GM18861 (cell line): ENCODE measurements at regions not wholly inside any gene's neighbourhood (a gene's known extent, or its start where the extent isn't known, plus 50 kb on each side); places are given as distances from the start of the nearest gene placed in this dataset.

Source experiments
- ATAC-seq: cut with Tn5 transposase; IDR thresholded peaks from one replicate; pipeline ENCODE4 v1.9.1; 2021; ENCODE audit not compliant: unreplicated experiment

DNA sequence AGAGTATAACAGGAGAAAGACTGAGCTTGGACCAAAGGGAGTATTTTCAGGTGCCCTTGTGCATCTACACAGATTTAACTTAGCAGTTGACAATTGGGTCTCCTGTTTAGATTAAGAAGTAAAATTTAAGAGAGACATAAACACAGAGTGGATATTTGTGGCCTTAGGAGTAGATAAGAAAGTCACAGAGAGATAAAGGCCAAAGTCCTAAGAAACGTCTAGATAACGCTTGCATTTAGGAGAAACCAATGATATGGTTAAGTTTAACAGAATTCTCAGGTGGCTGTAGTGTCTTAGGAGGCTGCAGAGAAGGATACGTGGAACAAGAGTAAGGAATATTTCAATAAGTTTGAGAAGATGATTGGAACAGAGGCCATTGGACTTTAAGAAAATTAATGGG, 155.0 kb upstream of the DAB2 start:
- no peak for ATAC-seq

DNA sequence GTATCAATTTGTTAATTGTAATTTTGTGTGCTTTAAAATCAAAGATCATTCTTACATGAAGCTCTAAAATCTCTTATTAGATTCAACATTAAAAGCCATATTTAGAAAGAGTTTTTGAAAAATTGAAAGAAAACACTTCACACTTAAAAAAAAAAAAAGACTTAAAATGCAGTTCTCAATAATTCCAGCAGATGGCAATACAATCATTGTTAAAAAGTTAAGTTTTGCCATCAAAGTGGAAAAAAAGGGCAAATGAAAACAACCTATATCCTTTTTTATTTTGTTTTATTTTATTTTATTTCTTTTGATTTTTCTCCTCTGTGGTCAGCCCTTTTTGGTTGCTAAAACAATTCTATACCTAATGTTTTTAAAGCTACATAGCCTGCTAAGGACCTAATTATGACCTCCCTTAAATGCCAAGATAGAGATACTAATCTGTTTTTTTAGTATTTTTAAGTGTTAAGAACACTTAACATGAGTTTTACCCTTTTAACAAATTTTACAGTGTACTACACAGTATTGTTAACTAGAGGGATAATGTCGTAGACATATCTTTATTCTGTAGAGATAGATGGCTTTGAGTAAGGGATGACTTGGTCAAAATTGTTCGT, 154.2 kb upstream of the DAB2 start:
- no peak for ATAC-seq

DNA sequence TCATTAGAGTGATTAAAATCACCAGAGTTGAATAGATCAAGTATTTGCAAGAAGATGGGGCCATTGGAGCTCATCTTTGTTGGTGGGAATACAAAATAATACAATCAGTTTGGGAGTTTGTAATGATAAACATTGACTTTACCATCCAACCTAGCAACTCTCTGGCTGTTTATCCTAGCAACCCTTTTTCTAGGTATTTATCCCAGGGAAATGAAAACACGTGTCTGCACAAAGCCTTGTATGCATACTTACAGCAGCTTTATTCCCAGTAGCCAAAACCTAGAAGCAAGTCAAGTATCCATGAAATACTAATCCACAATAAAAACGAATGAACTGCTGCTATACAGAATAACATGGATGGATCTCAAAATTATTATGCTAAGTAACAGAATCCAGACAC, 152.7 kb upstream of the DAB2 start:
- ATAC-seq, result no peak

DNA sequence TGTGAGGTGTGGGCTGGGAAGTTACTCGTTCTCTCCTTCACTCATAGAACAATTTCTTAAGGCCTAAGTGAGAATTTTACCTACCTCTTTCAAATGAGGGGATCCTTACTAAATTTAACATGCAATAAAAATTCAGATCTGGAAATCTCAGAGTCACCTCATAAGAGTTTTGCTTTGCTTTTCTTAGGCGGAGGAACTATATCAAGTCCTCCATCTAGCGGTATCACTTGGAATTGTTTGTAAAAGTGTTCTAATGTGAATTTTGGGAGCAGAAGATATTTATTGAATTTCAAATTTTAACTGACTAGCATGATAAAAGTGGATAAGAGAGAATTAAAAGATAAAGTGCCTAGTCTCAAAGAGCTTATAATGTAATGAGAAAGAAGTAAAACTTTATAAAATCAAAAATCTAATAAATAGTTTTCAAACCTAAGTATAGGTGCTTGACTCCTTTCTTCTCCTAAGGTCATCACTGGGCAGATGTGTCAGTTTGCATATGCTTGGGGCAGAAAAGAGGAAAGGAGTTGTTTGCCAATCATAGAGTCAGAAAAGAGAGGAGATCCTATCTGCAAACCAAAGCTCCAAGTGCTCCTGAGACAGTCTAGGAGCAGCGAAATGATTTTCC, 145.7 kb upstream of the DAB2 start:
- peak; percentile 57 for ATAC-seq

DNA sequence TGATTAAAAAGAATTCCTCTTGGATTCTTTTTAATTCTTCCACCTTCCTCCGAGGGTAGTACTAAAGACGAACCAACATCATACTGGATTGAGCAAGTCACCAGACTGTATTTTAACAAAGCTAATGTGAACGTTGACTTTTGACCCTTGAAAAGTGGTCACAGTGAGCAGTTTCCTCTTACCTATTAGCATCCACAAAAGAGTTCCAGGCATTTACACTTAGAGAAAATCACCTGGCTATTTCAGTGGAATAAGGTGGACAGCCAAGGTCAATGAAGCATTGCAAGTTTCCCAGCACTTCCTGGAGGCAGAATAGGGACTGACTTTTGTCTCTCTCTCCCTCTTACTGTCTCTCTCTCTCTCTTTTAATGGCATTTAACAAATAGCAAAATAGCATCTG, 145.1 kb upstream of the DAB2 start:
- ATAC-seq, result no peak

DNA sequence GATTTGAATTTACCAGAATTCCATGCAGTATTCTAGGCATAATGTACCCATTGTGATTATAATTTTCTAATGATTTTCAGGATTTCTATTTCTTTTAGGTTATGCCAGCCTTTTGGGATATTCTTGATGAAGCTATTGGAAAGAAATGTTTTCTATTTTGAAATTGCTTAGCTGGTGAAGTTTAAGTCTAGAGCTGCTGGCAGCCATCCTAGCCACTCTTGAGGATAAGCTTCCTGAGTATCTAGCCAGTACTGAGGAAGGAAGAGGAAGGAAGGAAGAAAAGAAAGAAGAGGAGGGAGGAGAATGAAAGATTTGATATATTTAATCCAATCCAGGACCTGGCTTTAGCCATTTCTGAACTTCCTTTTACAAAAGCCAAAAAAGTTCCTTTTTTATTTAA, 142.1 kb upstream of the DAB2 start:
- ATAC-seq, result no peak

DNA sequence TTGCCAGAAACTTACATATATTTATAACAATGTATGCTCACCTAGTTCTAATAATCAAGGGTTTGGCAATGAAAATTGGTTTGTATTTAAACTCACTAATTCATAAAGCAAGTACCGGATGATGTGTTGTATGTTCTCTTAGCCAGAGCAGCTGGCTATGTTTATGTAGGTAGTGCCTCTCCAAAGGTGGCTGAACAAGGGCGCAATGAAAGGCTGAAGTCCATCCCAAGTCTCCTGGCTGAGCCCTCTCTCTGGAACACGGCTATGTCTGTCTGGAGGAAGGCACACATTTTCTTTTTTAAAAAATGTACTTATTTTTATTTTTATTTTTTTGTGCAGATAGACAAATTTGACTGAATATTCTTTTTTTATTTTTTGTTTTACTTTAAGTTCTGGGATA, 141.2 kb upstream of the DAB2 start:
- no peak for ATAC-seq

DNA sequence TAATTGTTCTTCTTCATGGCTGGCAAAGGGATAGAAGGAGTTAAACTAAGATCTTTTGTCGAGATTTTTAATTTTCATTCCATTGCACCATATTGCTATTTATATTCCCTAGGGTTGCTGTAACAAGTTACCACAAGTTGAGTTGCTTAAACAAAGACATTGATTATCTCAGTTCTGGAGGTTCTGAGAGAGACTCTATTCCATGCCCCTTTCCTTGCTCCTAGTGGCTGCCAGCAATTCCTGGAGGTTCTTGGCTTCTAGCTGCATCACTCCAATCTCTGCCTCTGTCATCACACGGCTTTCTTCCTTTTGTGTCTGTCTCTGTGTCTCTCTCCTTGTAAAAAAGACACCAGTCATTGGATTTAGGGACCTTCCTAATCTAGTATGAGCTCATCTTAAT, 136.6 kb upstream of the DAB2 start:
- no peak for ATAC-seq

DNA sequence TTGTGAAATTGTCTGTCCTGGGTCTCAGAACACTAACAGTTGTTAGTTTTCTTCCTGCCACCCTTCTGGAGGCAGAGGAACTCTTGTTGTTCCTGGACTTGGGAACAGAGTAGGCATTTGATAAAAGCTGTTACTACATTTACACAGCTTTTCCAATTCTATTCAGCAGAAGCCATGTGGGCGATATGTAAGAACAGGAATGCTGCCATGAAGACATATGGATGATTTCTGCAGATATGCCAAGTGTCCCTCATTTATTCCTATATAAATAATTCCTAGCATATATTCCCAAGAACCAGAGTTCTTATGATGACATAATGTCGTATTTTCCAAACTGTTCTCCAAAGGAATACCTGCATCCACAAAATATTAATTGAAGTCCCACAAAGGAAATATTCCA, 135.9 kb upstream of the DAB2 start:
- ATAC-seq, result no peak

DNA sequence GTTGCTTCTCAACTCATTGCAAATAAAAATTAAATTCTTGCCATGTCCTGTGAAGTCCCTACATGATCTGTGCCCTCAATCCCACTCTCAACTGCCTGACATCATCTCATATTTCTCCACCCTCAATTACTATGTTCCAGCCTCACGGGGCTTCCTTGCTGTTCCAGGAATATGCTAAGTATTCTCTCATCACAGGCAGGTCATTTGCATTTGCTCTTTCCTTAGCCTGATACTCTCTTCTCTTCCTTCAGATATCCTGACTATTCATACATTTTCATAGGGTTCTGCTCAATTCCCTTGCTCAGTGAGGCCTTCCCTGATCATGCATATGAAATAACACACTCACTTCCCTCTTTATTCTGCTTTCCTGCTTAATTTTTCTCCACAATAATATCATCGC, 135.1 kb upstream of the DAB2 start:
- no peak for ATAC-seq

DNA sequence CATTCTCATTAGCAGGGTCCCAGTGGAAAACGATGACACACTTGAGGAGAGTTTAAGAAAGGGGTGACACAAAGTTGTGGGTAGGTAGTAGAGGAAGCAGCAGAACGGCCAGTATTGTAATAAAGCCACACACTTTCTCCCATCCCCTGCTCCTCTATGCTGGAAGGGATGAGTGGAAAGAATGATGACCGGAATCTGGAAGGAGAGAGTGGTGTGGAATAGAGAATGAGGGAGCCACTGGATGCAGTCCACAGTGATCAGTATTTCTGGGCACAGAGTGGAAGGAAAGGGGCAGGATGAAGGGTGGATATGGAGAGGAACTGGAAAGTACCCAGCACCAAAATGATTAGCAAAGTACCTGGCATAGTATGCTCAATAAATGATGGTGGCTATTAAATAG, 133.8 kb upstream of the DAB2 start:
- no peak for ATAC-seq

DNA sequence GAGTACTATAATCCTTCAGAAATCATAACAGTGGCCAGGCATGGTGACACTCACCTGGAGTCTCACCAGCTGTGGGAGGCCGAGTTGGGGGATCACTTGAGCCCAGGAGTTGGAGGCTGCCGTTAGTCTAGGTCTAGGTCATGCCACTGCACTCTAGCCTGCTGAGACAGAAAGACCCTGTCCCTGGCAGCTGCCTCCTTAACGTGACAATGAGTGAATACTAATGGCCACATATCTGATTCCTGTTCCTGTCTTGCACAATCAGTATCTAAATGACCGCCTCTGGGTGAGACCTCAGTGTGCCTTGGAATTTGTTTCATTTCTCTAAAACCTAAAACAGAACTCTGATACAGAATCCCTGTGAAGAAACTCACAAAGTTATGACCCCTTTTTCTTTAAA, 131.0 kb upstream of the DAB2 start:
- no peak for ATAC-seq

DNA sequence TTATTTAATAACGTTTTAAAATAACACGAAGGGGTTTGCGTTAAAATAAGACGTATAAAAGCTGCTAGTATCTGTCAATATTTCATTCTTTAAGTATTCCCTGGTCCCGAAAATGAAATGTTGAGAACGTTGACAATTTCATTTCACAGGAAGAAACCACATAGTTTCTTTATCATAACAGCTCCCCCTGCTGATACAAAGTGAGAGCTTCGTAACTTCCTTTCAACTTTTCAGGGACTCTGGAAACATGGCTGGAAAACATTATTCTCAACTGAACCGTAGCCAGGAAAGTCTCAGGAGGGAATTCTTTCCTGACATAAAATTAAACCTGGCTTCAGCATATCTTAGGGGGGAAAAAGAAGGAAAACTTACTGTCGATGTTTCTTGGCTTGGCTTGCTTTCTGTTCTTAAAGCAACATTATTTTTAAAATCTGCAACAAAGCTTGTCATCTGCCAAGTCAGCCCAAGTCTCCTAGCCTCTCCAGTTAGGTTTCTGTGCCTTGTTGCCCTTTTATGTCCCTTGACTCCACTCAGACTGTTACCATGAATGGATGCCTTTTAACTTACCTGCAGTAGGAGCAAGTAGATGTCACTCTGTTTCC, 122.9 kb upstream of the DAB2 start:
- no peak for ATAC-seq

DNA sequence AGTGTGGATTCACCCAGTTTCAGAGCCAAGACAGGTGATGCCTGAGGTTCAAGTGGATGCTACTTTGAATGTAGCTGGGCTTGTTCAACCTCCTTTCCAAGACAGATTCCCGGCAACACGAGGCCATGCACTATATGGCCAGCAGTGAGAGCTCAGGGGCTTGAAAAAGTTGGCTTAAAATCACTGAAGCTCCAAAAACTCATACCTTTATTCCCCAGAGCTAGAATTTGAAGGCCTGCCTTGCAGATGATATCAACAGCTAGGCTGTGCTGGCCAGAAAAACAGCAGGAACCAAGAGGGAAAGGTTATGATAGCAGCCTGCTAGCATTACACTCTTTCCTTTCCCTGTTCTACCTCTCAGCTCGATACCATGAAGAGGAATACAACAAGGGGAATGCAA, 120.2 kb upstream of the DAB2 start:
- ATAC-seq, result no peak

DNA sequence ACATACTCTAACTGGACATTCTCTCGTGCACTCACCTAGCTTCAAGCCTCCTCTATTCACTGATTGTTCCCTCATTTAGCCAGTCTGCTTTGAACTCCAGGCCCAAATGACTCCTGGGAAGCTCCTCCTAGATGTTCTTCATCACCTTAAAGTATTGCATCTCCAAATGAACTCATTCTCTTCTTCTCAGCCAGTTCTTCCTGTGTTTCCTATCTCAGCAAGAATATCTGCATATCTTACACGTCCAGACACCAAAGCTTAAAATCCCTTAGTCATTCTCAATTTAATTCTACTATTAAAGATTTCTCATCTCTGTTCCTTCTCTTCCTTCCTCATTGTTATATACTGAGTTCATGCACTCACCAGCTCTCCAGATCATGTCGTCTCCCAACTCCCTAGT, 118.6 kb upstream of the DAB2 start:
- no peak for ATAC-seq

DNA sequence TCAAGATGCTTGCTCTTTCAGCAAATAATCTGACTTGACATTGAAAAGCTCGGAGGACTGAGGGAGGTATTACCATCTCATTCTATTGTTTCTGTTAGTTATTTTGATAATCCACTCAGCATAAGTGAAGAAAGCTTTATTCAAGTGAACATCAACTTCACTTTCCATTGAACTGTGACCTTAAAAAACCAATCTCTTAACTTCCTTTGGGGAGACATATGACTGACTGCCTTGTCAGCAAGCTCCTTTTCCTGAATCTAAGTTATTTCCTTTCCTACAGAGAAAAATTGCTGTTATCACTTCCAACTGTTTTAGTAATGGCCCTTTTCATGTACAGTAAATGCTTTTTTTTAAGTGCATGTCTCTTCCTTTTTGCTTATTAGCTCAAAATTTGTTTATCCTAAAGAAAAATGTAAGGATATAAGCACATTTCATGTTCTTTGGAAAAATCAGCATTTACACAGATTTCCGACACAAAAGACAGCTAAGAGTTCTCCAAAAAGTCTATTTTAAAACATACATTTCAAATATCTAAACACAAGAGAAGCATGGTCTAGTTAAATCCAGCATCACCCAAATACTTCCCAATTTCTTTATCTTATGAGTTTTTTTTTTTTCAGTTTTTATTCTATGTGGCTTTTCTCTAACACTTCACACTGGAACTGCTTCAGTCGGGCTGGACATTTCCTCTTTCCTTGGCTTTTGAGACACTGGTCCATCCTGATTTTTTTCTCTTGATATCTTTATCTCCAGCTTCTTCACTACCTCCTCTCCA, 117.9 kb upstream of the DAB2 start:
- ATAC-seq, result no peak

DNA sequence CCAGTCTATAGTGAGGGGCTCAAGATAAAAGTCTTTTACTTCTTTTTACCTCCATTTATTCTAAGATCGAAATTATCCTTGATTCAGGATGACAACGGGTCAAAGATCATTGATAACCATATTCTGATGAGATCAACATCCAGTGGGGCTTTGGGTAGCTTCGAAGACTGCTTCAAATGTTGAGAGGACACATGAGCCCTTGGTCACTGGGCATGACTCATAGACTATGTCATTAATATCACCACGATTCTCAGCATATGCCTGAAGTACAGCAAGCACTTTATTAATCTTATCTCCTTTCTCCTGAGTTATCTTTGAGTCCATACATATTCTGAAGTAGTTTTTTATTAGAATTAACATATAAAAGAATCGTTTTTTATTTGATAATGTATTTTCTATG, 117.1 kb upstream of the DAB2 start:
- ATAC-seq, result no peak

DNA sequence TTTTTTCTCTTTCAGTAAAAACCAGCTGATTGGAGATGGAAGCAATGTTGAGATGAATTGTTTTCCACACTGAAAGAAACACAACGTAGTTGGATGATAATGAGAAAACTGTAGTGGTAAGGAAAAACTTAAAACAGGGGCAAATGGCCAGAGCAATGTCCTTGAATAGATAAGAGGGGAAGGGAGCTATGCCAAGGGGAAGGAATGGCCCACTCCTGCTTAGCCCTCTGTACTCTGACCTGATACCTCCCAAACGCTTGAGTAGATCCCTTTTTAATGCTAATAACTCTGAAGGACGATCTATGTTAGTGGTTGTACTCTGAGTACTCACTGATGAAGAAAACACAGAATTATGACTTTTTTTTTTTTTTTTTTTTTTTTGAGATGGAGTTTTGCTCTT, 114.7 kb upstream of the DAB2 start:
- no peak for ATAC-seq

DNA sequence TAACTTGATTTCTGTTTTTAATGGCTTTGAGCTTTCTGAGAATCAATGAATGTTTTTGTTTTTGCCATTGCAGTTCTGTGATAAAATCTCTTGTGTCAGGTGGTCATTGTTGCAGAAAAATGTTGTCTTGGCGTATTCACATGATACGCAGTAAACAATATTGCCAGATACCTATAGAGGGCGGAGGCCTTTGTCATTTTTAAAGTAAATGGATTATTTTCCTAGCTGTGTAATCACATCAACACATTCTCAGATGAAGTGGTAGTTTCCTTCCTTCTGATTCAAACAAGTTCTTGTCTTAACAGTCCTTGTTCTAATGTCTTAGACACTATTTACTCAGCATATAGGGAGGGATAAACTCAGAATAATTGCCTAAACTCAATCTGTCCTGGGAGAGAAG, 109.9 kb upstream of the DAB2 start:
- no peak for ATAC-seq

DNA sequence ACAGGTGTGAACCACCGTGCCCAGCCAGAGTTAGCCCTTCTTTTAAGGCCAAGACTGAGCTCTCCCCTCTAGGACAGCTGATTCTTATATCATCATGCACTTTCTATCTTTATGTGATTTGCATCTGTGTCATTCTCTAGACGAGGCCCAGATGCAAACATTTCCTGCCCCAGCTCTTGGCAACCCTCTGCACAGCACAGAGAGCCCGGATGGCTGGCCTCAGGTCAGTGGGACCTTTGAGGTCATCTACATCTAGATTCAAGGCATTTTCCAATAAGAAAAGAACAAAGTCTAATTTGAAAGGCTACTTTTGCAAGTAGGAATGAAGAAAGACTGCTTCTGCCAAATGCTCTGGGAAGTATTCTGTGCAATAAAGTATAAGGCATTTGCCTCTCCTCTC, 109.0 kb upstream of the DAB2 start:
- no peak for ATAC-seq

DNA sequence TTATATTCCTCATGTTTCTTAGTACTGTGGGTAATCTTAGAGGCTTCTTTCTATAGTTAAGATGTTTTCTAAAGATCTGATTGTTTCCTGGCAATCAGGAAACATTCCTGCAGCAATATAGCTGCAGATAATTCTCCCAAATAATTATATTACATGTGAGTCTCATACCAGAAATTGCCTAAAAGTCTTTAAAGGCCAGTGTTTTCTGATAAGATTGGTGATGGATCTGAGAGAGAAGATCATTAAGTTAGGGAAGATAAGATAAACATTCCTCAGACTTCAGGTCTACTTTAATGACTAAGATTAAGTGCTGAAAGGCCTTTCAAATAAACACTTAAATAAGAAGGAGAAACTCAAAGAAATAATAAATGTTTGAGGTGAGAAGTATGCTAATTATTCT, 107.7 kb upstream of the DAB2 start:
- ATAC-seq, result no peak

DNA sequence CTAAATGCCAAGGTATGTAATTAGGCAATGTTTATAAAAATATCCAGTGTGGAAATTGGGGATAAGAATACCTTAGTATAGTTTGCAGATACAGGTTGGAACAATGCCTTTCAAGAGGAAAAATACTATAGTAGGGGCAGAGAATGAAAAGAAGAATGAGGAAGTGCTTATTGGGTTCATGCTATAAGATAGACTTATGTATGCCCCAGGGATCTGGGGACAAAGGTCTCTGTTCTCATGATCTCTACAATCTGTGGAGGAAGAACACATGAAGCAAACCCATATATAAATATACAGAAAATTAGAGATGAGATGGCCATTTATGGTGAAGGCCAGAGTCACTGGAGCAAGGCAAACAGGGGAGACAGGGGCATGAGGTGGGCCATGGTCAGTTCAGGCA, 106.5 kb upstream of the DAB2 start:
- ATAC-seq, result no peak
